Ascending aorta (tissue), 2 donors: ENCODE measurements at regions not wholly inside any gene's neighbourhood (a gene's known extent, or its start where the extent isn't known, plus 50 kb on each side); places are given as distances from the start of the nearest gene placed in this dataset.

ENCODE experiments used
- DNase-seq, 2 donors: peaks; one replicate each; pipeline ENCODE4 v3.0.0-alpha.2; 2019; ENCODE audit warnings: low spot score in 2 of 2
- H3K27ac ChIP-seq, 2 donors: fragments of 200-600 bp; sonication (generic); one replicate each; pipeline ENCODE4 v1.5.1; 2016 to 2017; ENCODE audit warnings: mild to moderate bottlenecking in 1 of 2
- H3K27me3 ChIP-seq: fragments of 200-600 bp; sonication (generic); one replicate; pipeline ENCODE4 v1.5.1; 2017
- H3K36me3 ChIP-seq, 2 donors: fragments of 200-600 bp; sonication (generic); one replicate each; pipeline ENCODE4 v1.5.1; 2016
- H3K4me1 ChIP-seq, 2 donors: fragments of 200-600 bp; sonication (generic); one replicate each; pipeline ENCODE4 v1.5.1; 2016 to 2017; ENCODE audit warnings: mild to moderate bottlenecking in 1 of 2
- H3K4me3 ChIP-seq, 2 donors: fragments of 200-600 bp; sonication (generic); one replicate each; pipeline ENCODE4 v1.5.1; 2016 to 2017; ENCODE audit warnings: mild to moderate bottlenecking in 1 of 2
- H3K9me3 ChIP-seq, 2 donors: fragments of 200-600 bp; sonication (generic); one replicate each; pipeline ENCODE4 v1.5.1; 2016
- CTCF ChIP-seq, 3 experiments: fragments of 200-600 bp in 2 of 3; fragments of 450-650 bp in 1 of 3; sonication (generic) in 2 of 3; IDR thresholded peaks; one replicate each; pipeline ENCODE4 v1.5.1; 2016 to 2019; ENCODE audit warnings: antibody characterized with exemption in 3 of 3, mild to moderate bottlenecking in 1 of 3, moderate library complexity in 1 of 3
- intact Hi-C: fragments of 100-400 bp; cut with DNase I; formaldehyde crosslinking; loops from one replicate; pipeline ENCODE4 v1.15.1; 2023

GRCh38 chr5:2217219-2217618 is 334.5 kb upstream of the IRX4 start:
- Histone ChIP-seq H3K4me3 (no peak overlapping the region), H3K9me3 (no peaks in the 10 kb centered on the region), H3K27ac (no peak overlapping the region), H3K4me1 (no peaks in the 10 kb centered on the region), H3K36me3 (no peaks in the 10 kb centered on the region), H3K27me3 (no peaks in the 10 kb centered on the region)
- no peak for DNase-seq
- no peak for TF ChIP-seq CTCF (IDR thresholded peaks at IDR 0.05)
- intact Hi-C loops, result no loop called here

- intact Hi-C loops, result no loop called here
- H3K4me1 ChIP-seq, result no peaks in the 10 kb centered on the region
- no peaks in the 10 kb centered on the region for H3K9me3 ChIP-seq
- H3K4me3 ChIP-seq, result no peak overlapping the region
- no peak overlapping the region for H3K27ac ChIP-seq
- no peak for DNase-seq
- H3K27me3 ChIP-seq, result no peaks in the 10 kb centered on the region
- TF ChIP-seq CTCF (IDR thresholded peaks at IDR 0.05), result no peak
- no peaks in the 10 kb centered on the region for H3K36me3 ChIP-seq
These were observed 332.3 kb upstream of the IRX4 start for GRCh38 chr5:2214910-2215590.

GRCh38 chr5:2213121-2213730 is 330.5 kb upstream of the IRX4 start:
- H3K4me1 ChIP-seq, result no peaks in the 10 kb centered on the region
- TF ChIP-seq CTCF (IDR thresholded peaks at IDR 0.05), result no peak
- H3K27me3 ChIP-seq, result no peaks in the 10 kb centered on the region
- no peaks in the 10 kb centered on the region for H3K36me3 ChIP-seq
- DNase-seq, result no peak
- intact Hi-C loops, result no loop called here
- H3K4me3 ChIP-seq, result no peak overlapping the region
- no peaks in the 10 kb centered on the region for H3K9me3 ChIP-seq
- no peak overlapping the region for H3K27ac ChIP-seq

GRCh38 chr5:2212481-2212880 is 329.8 kb upstream of the IRX4 start:
- no peak for TF ChIP-seq CTCF (IDR thresholded peaks at IDR 0.05)
- Histone ChIP-seq H3K9me3 (no peaks in the 10 kb centered on the region), H3K4me1 (no peaks in the 10 kb centered on the region), H3K4me3 (no peak overlapping the region), H3K27me3 (no peaks in the 10 kb centered on the region), H3K27ac (no peak overlapping the region), H3K36me3 (no peaks in the 10 kb centered on the region)
- DNase-seq, result no peak
- intact Hi-C loops, result no loop called here

GRCh38 chr5:2208239-2208544 is 325.5 kb upstream of the IRX4 start:
- no peak overlapping the region for H3K27ac ChIP-seq
- no peak overlapping the region for H3K4me3 ChIP-seq
- no peaks in the 10 kb centered on the region for H3K36me3 ChIP-seq
- intact Hi-C loops, result no loop called here
- H3K4me1 ChIP-seq, result no peaks in the 10 kb centered on the region
- DNase-seq, result no peak
- TF ChIP-seq CTCF (IDR thresholded peaks at IDR 0.05), result no peak
- H3K27me3 ChIP-seq, result no peaks in the 10 kb centered on the region
- H3K9me3 ChIP-seq, result no peaks in the 10 kb centered on the region
